Gastrocnemius medialis (tissue), 4 donors: ENCODE measurements at regions not wholly inside any gene's neighbourhood (a gene's known extent, or its start where the extent isn't known, plus 50 kb on each side); places are given as distances from the start of the nearest gene placed in this dataset.

Source experiments
- CTCF ChIP-seq, 5 experiments: fragments of 450-650 bp in 3 of 5; fragments of 200-600 bp in 2 of 5; sonication (generic) in 2 of 5; IDR thresholded peaks in 4 of 5; conservative IDR thresholded peaks in 1 of 5; 1 replicate in 4 of 5; 2 replicates in 1 of 5; pipeline ENCODE4 v1.5.1; 2016 to 2019; ENCODE audit warnings: antibody characterized with exemption in 5 of 5, mild to moderate bottlenecking in 3 of 5, moderate library complexity in 3 of 5
- POLR2A ChIP-seq, 2 donors: fragments of 450-650 bp; IDR thresholded peaks; one replicate each; pipeline ENCODE4 v1.6.1; 2017; ENCODE audit warnings: antibody characterized with exemption in 2 of 2, mild to moderate bottlenecking in 2 of 2, moderate library complexity in 2 of 2

GRCh38 chr1:56380531-56380930 lies 198.8 kb downstream of the PLPP3 start:
- TF ChIP-seq POLR2A (IDR thresholded peaks at IDR 0.05) (no peak), CTCF (IDR thresholded peaks at IDR 0.05 in 4 of 5, conservative IDR thresholded peaks at IDR 0.05 in 1 of 5) (no peak)
